Psoas muscle (tissue), 7 donors: ENCODE measurements at regions not wholly inside any gene's neighbourhood (a gene's known extent, or its start where the extent isn't known, plus 50 kb on each side); places are given as distances from the start of the nearest gene placed in this dataset.

Source experiments
- ATAC-seq, 4 donors: fragments of 200-7000 bp; cut with Tn5 transposase; one replicate each; pipeline ENCODE4 v1.9.1; 2020; ENCODE audit warnings: moderate library complexity in 3 of 4, mild to moderate bottlenecking in 2 of 4
- DNase-seq, 2 donors: peaks; one replicate each; pipeline ENCODE4 v3.0.0-alpha.2; 2020
- H3K27ac ChIP-seq: fragments of 200-600 bp; one replicate; pipeline ENCODE4 v1.8.0; 2022
- H3K27me3 ChIP-seq, 3 donors: fragments of 200-600 bp in 1 of 3; one replicate each; pipeline versions ENCODE4 v1.6.1 to v1.8.0; 2013 to 2022; ENCODE audit warnings: low read length in 2 of 3, mild to moderate bottlenecking in 2 of 3, moderate library complexity in 1 of 3; ENCODE audit not compliant: insufficient read depth in 3 of 3
- H3K36me3 ChIP-seq, 2 donors: fragments of 200-600 bp in 1 of 2; one replicate each; pipeline versions ENCODE4 v1.6.1 to v1.8.0; 2013 to 2022; ENCODE audit warnings: low read depth in 1 of 2, mild to moderate bottlenecking in 1 of 2, moderate library complexity in 1 of 2; ENCODE audit not compliant: insufficient read depth in 1 of 2
- H3K4me1 ChIP-seq: fragments of 200-600 bp; one replicate; pipeline ENCODE4 v1.8.0; 2022
- H3K4me3 ChIP-seq: fragments of 200-600 bp; one replicate; pipeline ENCODE4 v1.8.0; 2022; ENCODE audit warnings: mild to moderate bottlenecking
- H3K9me3 ChIP-seq: fragments of 200-600 bp; one replicate; pipeline ENCODE4 v1.8.0; 2022
- CTCF ChIP-seq: fragments of 200-600 bp; IDR thresholded peaks from one replicate; pipeline ENCODE4 v1.8.0; 2022; ENCODE audit warnings: antibody characterized with exemption
- WGBS, 3 donors: extraction: QIAGEN DNeasy Blood & Tissue Kit; methylation state at CpG; one replicate each; pipeline versions ENCODE4 v1.1.6 to v1.1.7; 2013; 5-methylcytosine and 5-hydroxymethylcytosine counted together
- intact Hi-C, 2 donors: fragments of 100-400 bp; cut with DNase I; formaldehyde crosslinking; loops; one replicate each; pipeline versions ENCODE4 v1.11.0 to v1.14.2; 2022
- donor health status: healthy with polysubstance abuse.
- donor health status: DM: no; HTN: no; CAD: no; lungs with moderate emphysema.
- donor health status: Bipolar disorder and iron deficiency.
- donor health status: healthy.
- donor health status: DM: yes; HTN: yes; CAD: no.
- donor health status: DM: no; HTN: no; CAD: no.
- donor health status: DM: yes; HTN: yes; CAD: no.

DNA sequence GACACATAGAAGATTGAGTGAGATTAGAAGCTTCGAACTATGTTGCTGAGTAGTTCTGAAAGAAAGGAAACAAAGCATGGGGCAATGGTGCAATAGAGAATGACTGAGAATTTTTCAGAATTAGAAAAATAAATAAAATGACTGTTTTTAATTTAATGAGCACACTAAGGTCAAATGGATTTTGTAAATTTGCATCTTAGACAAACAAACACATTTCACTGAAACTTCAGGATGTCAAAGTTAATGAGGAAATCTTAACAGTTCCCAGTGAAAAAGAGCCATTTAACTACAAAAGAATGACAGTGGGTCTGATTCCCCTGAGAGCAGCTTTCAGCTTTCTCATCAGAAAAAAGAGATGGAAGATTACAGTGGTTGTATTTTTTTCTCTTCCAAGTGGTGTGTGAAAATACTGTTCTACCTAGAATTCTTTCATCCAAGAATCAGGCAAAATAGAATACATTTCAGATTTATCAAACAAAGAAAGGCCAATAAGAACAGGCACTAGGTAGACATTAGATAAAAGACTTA is 591.9 kb downstream of the SEMA5A start:
- no peak for TF ChIP-seq CTCF
- no peak for DNase-seq
- Histone ChIP-seq H3K36me3 (no peaks in the 10 kb centered on the region), H3K27ac (no peak overlapping the region), H3K9me3 (no peaks in the 10 kb centered on the region), H3K27me3 (no peaks in the 10 kb centered on the region), H3K4me1 (no peaks in the 10 kb centered on the region), H3K4me3 (no peak overlapping the region)
- WGBS, 3 donors, result 80 to 92% (median 86%) methylated on average over 1 of the region's 1 CpG
- intact Hi-C loops, result no loop called here
- no peak for ATAC-seq

DNA sequence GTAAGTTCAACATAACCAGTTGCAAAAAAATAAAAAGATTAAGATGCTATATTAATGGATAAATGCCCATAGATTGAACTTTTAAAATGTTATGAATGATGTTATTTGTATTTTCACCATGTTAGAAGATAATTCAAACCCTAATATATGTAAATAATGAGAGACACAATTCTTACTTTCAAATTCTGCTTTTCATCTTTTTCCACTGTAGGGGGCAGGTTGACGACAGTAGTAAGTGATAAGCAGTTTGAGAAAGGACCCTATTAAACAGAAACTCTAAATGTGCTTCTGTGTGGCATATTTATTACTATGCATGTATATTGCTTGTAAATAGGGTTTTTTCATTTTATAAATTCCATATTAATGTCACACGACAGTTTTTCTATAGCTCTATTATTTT is 591.1 kb downstream of the SEMA5A start:
- Histone ChIP-seq H3K27me3 (no peaks in the 10 kb centered on the region), H3K27ac (no peak overlapping the region), H3K4me1 (no peaks in the 10 kb centered on the region), H3K36me3 (no peaks in the 10 kb centered on the region), H3K4me3 (no peak overlapping the region), H3K9me3 (no peaks in the 10 kb centered on the region)
- DNase-seq (no peak), ATAC-seq (no peak)
- 52 to 61% (median 60%) methylated on average over 2 of the region's 2 CpGs for WGBS, 3 donors
- no peak for TF ChIP-seq CTCF
- intact Hi-C loops, result no loop called here

GRCh38 chr5:8956659-8957058 is 589.2 kb downstream of the SEMA5A start:
- Histone ChIP-seq H3K9me3 (no peaks in the 10 kb centered on the region), H3K4me3 (no peak overlapping the region), H3K36me3 (no peaks in the 10 kb centered on the region), H3K4me1 (no peaks in the 10 kb centered on the region), H3K27ac (no peak overlapping the region), H3K27me3 (no peaks in the 10 kb centered on the region)
- no peak for TF ChIP-seq CTCF
- WGBS, 3 donors, result 77 to 89% (median 80%) methylated on average over 2 of the region's 2 CpGs
- no peak for DNase-seq
- intact Hi-C loops, result no loop called here
- ATAC-seq, result no peak

DNA sequence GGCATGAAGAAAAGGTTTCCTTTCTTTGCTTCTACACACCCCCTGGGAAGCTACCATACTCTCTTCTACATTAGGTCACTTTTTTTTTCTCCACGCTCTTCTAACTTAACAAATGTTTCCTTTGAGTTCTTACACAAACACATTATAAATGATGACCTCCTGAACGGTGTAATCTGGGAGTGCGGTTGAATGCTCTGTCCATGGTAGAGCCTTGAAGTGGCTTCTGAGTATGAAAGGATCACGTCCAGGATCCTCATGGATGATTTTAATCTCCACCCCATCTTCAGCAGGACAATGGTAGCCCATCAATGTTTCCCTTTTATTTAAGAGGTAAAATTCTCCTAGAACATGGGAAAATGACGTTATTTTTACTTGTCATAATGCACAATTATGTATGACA is 587.3 kb downstream of the SEMA5A start:
- Histone ChIP-seq H3K27me3 (no peaks in the 10 kb centered on the region), H3K36me3 (no peaks in the 10 kb centered on the region), H3K4me1 (no peaks in the 10 kb centered on the region), H3K27ac (no peak overlapping the region), H3K9me3 (no peaks in the 10 kb centered on the region), H3K4me3 (no peak overlapping the region)
- no peak for ATAC-seq
- 51 to 57% (median 54%) methylated on average over 5 of the region's 5 CpGs for WGBS, 3 donors
- intact Hi-C loops, result no loop called here
- no peak for DNase-seq
- TF ChIP-seq CTCF, result no peak

DNA sequence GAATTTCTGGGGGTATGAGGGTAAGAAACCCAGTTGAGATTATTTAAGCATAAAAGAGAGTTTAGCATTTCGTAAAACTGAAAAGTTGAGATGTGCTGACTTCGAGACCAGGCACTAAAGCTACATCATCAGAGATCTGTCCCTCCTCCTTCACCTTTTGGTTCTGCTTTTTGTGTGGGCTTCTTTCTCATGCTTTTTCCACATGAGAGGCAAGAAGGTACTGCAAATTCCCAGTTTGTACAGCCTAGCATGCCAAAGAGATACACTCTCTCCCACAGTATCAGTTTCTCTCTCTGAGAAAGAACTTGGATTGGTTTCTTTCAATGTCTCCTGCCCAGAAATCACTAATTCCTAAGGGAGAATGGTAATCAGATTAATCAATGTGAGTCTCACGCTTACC is 584.7 kb downstream of the SEMA5A start:
- Histone ChIP-seq H3K9me3 (no peaks in the 10 kb centered on the region), H3K36me3 (no peaks in the 10 kb centered on the region), H3K27me3 (no peaks in the 10 kb centered on the region), H3K4me3 (no peak overlapping the region), H3K27ac (no peak overlapping the region), H3K4me1 (no peaks in the 10 kb centered on the region)
- ATAC-seq (no peak), DNase-seq (no peak)
- intact Hi-C loops, result no loop called here
- WGBS, 3 donors, result 69 to 76% (median 70%) methylated on average over 3 of the region's 3 CpGs
- TF ChIP-seq CTCF, result no peak
